ENCODE measurements at regions not wholly inside any gene's neighbourhood (a gene's known extent, or its start where the extent isn't known, plus 50 kb on each side); places are given as distances from the start of the nearest gene placed in this dataset.

- ATAC-seq: no peak
- no peak for TF ChIP-seq CSDC2 (CRISPR knock-in tag; IDR thresholded peaks at IDR 0.05)
- no peak for TF ChIP-seq BACH2 (CRISPR knock-in tag; IDR thresholded peaks at IDR 0.05; ENCODE audit: borderline replicate concordance)
- no peak for TF ChIP-seq ZNF8 (CRISPR knock-in tag; IDR thresholded peaks at IDR 0.05)
- TF ChIP-seq ZC3H10 (CRISPR knock-in tag; IDR thresholded peaks at IDR 0.05): no peak
- no peak for TF ChIP-seq TOX (CRISPR knock-in tag; IDR thresholded peaks at IDR 0.05; ENCODE audit: borderline replicate concordance)
Measured at GRCh38 chr6:94443701-94444100, 1024.3 kb upstream of the EPHA7 start.

- no peak for TF ChIP-seq TSHZ2 (CRISPR knock-in tag; IDR thresholded peaks at IDR 0.05)
- no peak for TF ChIP-seq CSRNP3 (CRISPR knock-in tag; IDR thresholded peaks at IDR 0.05)
- no peak for TF ChIP-seq SNAI2 (CRISPR knock-in tag; IDR thresholded peaks at IDR 0.05)
- TF ChIP-seq PATZ1 (CRISPR knock-in tag; IDR thresholded peaks at IDR 0.05; ENCODE audit: borderline replicate concordance): no peak
- TF ChIP-seq TOX (CRISPR knock-in tag; IDR thresholded peaks at IDR 0.05; ENCODE audit: borderline replicate concordance): no peak
- TF ChIP-seq ESRRG (CRISPR knock-in tag; IDR thresholded peaks at IDR 0.05): no peak
- TF ChIP-seq ISL1 (CRISPR knock-in tag; IDR thresholded peaks at IDR 0.05): no peak
- no peak for TF ChIP-seq POU6F1 (CRISPR knock-in tag; IDR thresholded peaks at IDR 0.05; ENCODE audit: borderline replicate concordance, low read depth)
- no peak for TF ChIP-seq ZNF8 (CRISPR knock-in tag; IDR thresholded peaks at IDR 0.05)
- TF ChIP-seq ZFP3 (CRISPR knock-in tag; IDR thresholded peaks at IDR 0.05): no peak
- no peak for TF ChIP-seq ZNF70 (CRISPR knock-in tag; IDR thresholded peaks at IDR 0.05)
- TF ChIP-seq TCF4 (CRISPR knock-in tag; IDR thresholded peaks at IDR 0.05; ENCODE audit: borderline replicate concordance): no peak
- no peak for TF ChIP-seq CSDC2 (CRISPR knock-in tag; IDR thresholded peaks at IDR 0.05)
- no peak for TF ChIP-seq GLIS3 (CRISPR knock-in tag; IDR thresholded peaks at IDR 0.05)
- no peak for TF ChIP-seq RARB (CRISPR knock-in tag; IDR thresholded peaks at IDR 0.05)
- ATAC-seq: no peak
Measured at GRCh38 chr6:94424692-94425091, 1005.3 kb upstream of the EPHA7 start.

GRCh38 chr6:94417363-94417762 is 998.0 kb upstream of the EPHA7 start:
- ATAC-seq: no peak

More at GRCh38 chr6:94417363-94417762, 998.0 kb upstream of the EPHA7 start:
- TF ChIP-seq CSRNP3 (CRISPR knock-in tag; IDR thresholded peaks at IDR 0.05): no peak
- TF ChIP-seq CREB5 (CRISPR knock-in tag; IDR thresholded peaks at IDR 0.05; ENCODE audit: low read depth): no peak
- no peak for TF ChIP-seq OSR1 (CRISPR knock-in tag; IDR thresholded peaks at IDR 0.05)
- TF ChIP-seq ZC3H10 (CRISPR knock-in tag; IDR thresholded peaks at IDR 0.05): no peak
- TF ChIP-seq ZNF8 (CRISPR knock-in tag; IDR thresholded peaks at IDR 0.05): no peak
- TF ChIP-seq TSHZ2 (CRISPR knock-in tag; IDR thresholded peaks at IDR 0.05): no peak
- TF ChIP-seq TOX (CRISPR knock-in tag; IDR thresholded peaks at IDR 0.05; ENCODE audit: borderline replicate concordance): no peak
- no peak for TF ChIP-seq PPARA (CRISPR knock-in tag; IDR thresholded peaks at IDR 0.05; ENCODE audit: borderline replicate concordance)
- TF ChIP-seq RARB (CRISPR knock-in tag; IDR thresholded peaks at IDR 0.05): no peak
- TF ChIP-seq ZNF565 (CRISPR knock-in tag; conservative IDR thresholded peaks at IDR 0.05; ENCODE audit: low read depth): no peak

All from SK-N-SH treated with all-trans-retinoic acid at 6 μM for 48 hours (cell line).